ENCODE measurements at regions not wholly inside any gene's neighbourhood (a gene's known extent, or its start where the extent isn't known, plus 50 kb on each side); places are given as distances from the start of the nearest gene placed in this dataset.
A peak's percentile ranks its signal among the peaks of the same experiment; 100 is the strongest.

DNA sequence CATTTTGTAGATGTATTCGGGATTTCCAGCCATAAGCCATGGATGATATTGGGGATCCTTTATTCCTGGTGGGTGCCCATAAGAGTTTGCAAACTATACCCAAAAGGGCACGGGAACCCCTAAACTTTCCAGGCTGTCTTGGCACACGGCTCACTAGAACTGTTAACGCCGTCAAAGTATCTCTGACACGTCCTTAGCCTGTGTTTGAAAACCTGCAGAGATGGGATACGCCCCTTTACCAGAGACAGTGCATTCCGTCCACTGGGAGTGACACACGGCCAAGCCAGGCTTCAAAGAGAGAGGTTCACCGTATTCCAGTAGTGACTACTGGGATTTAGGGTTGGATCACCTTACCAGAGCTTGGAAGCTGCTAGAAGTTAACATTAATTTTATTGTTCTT lies 95.0 kb downstream of the THBS2 start:
- TF ChIP-seq CTCF (IDR thresholded peaks at IDR 0.05) (no peak), POLR2A (IDR thresholded peaks at IDR 0.05) (no peak)
- DNase-seq (ENCODE audit: low spot score in 2 of 2) = peak in 1 of 2 donors; percentile 48
- H3K4me3 ChIP-seq (ENCODE audit: low read depth, poor library complexity, severe bottlenecking) = no peak overlapping the region
- 52 to 81% methylated on average over 10 of the region's 10 CpGs for WGBS, 2 donors
- intact Hi-C loops (cut with DNase I; ENCODE audit: low total_unique reads) = no loop called here

GRCh38 chr6:169158174-169158573 lies 95.5 kb downstream of the THBS2 start:
- no peak for DNase-seq (ENCODE audit: low spot score in 2 of 2)
- H3K4me3 ChIP-seq (ENCODE audit: low read depth, poor library complexity, severe bottlenecking) = no peak overlapping the region
- intact Hi-C loops (cut with DNase I; ENCODE audit: low total_unique reads) = no loop called here
- TF ChIP-seq POLR2A (IDR thresholded peaks at IDR 0.05) (no peak), CTCF (IDR thresholded peaks at IDR 0.05) (no peak)
- 15 to 19% methylated on average over 10 of the region's 10 CpGs for WGBS, 2 donors

DNA sequence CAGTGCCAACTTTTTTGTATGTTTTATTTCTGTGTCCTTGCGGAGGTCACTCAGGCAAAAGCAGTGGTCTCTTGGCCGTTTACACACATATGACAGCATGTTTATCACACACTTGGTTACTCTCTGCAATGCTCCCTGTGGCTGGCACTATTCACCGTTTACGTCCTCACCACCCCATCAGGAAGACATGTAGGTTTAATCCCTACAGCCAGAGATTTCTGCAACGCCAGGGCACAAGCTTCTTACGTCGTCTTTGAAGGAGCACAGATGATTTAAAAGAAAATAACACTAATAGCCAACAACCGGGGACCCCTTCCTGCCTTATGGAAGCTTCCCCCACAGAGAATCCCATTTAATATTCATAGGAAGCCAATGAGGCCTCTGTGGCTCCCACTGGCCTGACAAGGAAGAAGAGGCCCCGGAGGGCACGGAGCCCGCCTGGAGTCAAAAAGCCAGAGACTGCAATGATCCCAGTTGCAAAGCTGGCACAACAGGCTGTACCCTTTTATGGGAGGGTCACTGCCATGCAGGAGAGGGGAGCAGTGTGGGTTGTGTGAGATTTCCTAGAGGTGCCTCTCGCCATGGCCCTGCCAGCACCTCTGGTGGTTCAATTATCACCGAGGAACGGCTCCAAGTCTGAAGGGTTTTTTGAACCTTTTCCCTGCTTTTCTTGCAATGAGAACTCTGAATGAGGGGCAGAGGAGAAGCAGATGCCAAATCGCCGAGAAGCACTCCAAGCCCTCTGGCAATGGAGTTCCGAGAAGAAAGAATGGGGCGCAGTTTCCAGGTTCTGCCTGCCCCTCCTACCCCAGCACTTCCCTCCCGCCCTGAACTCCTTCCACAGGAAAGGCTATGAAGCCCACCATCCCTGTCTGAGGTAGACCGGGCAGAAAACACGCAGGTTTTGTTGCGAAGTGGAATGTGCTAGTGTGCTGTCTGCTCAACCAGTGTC lies 96.2 kb downstream of the THBS2 start:
- DNase-seq (ENCODE audit: low spot score in 2 of 2) = no peak
- H3K4me3 ChIP-seq (ENCODE audit: low read depth, poor library complexity, severe bottlenecking) = no peak overlapping the region
- no peak for TF ChIP-seq POLR2A (IDR thresholded peaks at IDR 0.05)
- TF ChIP-seq CTCF (IDR thresholded peaks at IDR 0.05) = no peak
- intact Hi-C loops (cut with DNase I; ENCODE audit: low total_unique reads) = no loop called here
- WGBS, 2 donors = 47 to 55% methylated on average over 22 of the region's 22 CpGs

- TF ChIP-seq CTCF (IDR thresholded peaks at IDR 0.05) (no peak), POLR2A (IDR thresholded peaks at IDR 0.05) (no peak)
- no peak overlapping the region for H3K4me3 ChIP-seq (ENCODE audit: low read depth, poor library complexity, severe bottlenecking)
- intact Hi-C loops (cut with DNase I; ENCODE audit: low total_unique reads) = no loop called here
- DNase-seq (ENCODE audit: low spot score in 2 of 2) = no peak
- 89 to 100% methylated on average over 2 of the region's 2 CpGs for WGBS, 2 donors
Measured at GRCh38 chr6:169156793-169157147, 96.9 kb downstream of the THBS2 start.

GRCh38 chr6:169156108-169156792 lies 97.4 kb downstream of the THBS2 start:
- H3K4me3 ChIP-seq (ENCODE audit: low read depth, poor library complexity, severe bottlenecking) = no peak overlapping the region
- intact Hi-C loops (cut with DNase I; ENCODE audit: low total_unique reads) = no loop called here
- WGBS, 2 donors = 80 to 92% methylated on average over 17 of the region's 17 CpGs
- TF ChIP-seq CTCF (IDR thresholded peaks at IDR 0.05) = no peak
- TF ChIP-seq POLR2A (IDR thresholded peaks at IDR 0.05) = no peak
- DNase-seq (ENCODE audit: low spot score in 2 of 2) = peak in 1 of 2 donors; percentile 70
